ENCODE measurements at regions not wholly inside any gene's neighbourhood (a gene's known extent, or its start where the extent isn't known, plus 50 kb on each side); places are given as distances from the start of the nearest gene placed in this dataset.

DNA sequence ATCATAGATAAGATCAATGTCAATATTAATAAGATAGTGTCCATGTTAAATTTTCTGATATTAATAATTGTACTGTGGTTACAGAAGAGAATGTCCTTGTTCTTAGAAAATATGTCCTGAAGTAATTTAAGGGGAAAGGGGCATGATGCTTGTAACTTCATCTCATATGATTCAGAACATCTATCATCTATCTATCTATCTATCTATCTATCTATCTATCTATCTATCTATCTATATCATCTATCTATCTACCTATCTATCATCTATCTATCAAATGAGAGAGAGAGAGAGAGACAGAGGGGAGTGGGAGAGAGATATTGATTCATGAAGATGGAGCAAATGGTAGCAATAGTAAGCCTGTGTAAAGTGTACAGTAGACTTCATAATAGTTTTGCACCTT, 124.8 kb upstream of the FAT1 start:
- no peak overlapping the region for H3K4me3 ChIP-seq (ENCODE audit: low read depth, low read length)
- ChIA-PET CTCF (no interaction called here), POLR2A (no interaction called here)
- H3K27ac ChIP-seq (ENCODE audit: extremely low read depth, low read depth, low read length) = no peak overlapping the region
- H3K9me3 ChIP-seq (ENCODE audit: control insufficient read depth, insufficient read depth, low read depth, low read length) = no peaks in the 10 kb centered on the region
- H3K4me1 ChIP-seq (ENCODE audit: control insufficient read depth, insufficient read depth, low read length) = no peaks in the 10 kb centered on the region; the same call in 1 of the 2 replicates
- H3K36me3 ChIP-seq (ENCODE audit: control insufficient read depth in 2 of 2, insufficient read depth in 1 of 2, low read length in 2 of 2) = no peaks in the 10 kb centered on the region
- TF ChIP-seq ZNF416 (tag by site-specific recombination; IDR thresholded peaks at IDR 0.05) (no peak), KLF16 (tag by site-specific recombination; IDR thresholded peaks at IDR 0.05) (no peak), ZIC2 (tag by site-specific recombination; IDR thresholded peaks at IDR 0.05) (no peak), ZNF791 (tag by site-specific recombination; IDR thresholded peaks at IDR 0.05) (no peak)

DNA sequence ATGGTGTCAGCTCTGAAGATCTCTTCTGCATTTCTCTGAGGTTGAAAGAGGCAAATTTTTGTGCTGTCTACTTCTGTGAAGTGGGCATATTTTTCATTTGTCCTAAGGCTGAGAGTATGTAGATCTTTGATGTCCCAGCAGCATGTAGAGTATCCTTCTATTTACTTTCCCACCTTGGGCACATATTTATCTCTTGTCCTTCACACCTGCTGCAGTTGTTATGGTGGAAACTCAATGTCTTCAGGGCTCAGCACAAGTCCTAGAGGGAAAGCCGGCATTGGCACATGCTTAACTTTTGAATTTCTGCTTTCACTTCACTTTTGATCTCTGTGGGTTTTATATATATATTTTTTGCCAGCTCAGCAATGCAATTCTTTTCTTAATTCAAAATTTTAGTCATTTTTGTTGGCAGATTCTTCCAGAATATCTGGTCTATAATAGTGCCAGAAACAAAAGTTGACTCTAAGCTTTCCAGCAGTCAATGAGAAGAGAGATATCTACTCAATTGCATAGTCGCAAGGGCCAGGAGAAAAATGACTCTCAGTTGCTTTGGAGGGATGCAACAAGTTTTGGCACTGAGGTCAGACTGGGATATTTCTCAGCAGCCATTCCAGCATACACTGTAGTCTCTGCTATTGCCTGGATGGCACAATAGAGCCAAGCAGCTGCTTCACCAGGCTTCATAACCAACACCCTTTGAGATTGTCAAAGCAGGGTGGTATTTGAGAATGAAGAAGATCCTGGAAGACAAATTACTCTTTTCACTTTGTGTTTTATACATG, 127.8 kb upstream of the FAT1 start:
- POLR2A ChIA-PET = no interaction called here

DNA sequence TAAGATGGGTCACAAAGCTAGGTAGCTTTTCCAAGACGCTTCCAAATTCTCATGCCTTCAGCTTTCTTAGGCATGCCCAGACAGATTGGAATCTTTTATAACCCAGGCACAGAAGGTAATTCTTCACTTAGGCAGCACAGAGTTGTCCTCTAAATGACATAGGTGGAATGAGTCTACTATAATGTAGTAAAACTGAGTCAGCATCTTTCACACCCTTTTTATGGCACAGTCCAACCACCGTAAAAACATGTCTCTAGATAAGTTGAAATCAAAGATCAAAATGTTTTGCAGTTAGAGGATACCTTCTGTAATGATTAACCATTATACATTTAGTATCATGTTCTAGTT, 128.4 kb upstream of the FAT1 start:
- Histone ChIP-seq H3K4me1 (ENCODE audit: control insufficient read depth, insufficient read depth, low read length) (no peaks in the 10 kb centered on the region), H3K36me3 (ENCODE audit: control insufficient read depth in 2 of 2, insufficient read depth in 1 of 2, low read length in 2 of 2) (no peaks in the 10 kb centered on the region), H3K27ac (ENCODE audit: extremely low read depth, low read depth, low read length) (no peak overlapping the region), H3K4me3 (ENCODE audit: low read depth, low read length) (no peak overlapping the region), H3K9me3 (ENCODE audit: control insufficient read depth, insufficient read depth, low read depth, low read length) (no peaks in the 10 kb centered on the region)
- ChIA-PET POLR2A (no interaction called here), CTCF (no interaction called here)
- TF ChIP-seq, protein P1, sequence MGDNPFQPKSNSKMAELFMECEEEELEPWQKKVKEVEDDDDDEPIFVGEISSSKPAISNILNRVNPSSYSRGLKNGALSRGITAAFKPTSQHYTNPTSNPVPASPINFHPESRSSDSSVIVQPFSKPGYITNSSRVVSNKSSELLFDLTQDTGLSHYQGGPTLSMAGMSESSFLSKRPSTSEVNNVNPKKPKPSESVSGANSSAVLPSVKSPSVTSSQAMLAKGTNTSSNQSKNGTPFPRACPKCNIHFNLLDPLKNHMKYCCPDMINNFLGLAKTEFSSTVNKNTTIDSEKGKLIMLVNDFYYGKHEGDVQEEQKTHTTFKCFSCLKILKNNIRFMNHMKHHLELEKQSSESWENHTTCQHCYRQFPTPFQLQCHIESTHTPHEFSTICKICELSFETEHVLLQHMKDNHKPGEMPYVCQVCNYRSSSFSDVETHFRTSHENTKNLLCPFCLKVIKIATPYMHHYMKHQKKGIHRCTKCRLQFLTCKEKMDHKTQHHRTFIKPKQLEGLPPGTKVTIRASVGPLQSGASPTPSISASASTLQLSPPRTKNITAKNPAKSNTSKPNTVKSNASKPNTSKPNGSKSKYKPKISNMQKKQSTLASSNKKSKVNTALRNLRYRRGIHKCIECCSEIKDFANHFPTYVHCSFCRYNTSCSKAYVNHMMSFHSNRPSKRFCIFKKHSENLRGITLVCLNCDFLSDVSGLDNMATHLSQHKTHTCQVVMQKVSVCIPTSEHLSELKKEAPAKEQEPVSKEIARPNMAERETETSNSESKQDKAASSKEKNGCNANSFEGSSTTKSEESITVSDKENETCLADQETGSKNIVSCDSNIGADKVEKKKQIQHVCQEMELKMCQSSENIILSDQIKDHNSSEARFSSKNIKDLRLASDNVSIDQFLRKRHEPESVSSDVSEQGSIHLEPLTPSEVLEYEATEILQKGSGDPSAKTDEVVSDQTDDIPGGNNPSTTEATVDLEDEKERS (tag by site-specific recombination; IDR thresholded peaks at IDR 0.05) = no peak
- TF ChIP-seq MZF1 (tag by site-specific recombination; IDR thresholded peaks at IDR 0.05; ENCODE audit: borderline replicate concordance) (no peak), RBAK (tag by site-specific recombination; IDR thresholded peaks at IDR 0.05) (no peak), ZNF112 (tag by site-specific recombination; IDR thresholded peaks at IDR 0.05) (no peak), ZNF157 (tag by site-specific recombination; IDR thresholded peaks at IDR 0.05) (no peak), ZNF350 (tag by site-specific recombination; IDR thresholded peaks at IDR 0.05) (no peak), ZNF629 (tag by site-specific recombination; IDR thresholded peaks at IDR 0.05) (no peak), ZNF266 (tag by site-specific recombination; IDR thresholded peaks at IDR 0.05; ENCODE audit: low read depth) (no peak)
- TF ChIP-seq, protein P2, sequence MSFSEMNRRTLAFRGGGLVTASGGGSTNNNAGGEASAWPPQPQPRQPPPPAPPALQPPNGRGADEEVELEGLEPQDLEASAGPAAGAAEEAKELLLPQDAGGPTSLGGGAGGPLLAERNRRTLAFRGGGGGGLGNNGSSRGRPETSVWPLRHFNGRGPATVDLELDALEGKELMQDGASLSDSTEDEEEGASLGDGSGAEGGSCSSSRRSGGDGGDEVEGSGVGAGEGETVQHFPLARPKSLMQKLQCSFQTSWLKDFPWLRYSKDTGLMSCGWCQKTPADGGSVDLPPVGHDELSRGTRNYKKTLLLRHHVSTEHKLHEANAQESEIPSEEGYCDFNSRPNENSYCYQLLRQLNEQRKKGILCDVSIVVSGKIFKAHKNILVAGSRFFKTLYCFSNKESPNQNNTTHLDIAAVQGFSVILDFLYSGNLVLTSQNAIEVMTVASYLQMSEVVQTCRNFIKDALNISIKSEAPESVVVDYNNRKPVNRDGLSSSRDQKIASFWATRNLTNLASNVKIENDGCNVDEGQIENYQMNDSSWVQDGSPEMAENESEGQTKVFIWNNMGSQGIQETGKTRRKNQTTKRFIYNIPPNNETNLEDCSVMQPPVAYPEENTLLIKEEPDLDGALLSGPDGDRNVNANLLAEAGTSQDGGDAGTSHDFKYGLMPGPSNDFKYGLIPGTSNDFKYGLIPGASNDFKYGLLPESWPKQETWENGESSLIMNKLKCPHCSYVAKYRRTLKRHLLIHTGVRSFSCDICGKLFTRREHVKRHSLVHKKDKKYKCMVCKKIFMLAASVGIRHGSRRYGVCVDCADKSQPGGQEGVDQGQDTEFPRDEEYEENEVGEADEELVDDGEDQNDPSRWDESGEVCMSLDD (tag by site-specific recombination; IDR thresholded peaks at IDR 0.05) = no peak
- TF ChIP-seq, protein P3, sequence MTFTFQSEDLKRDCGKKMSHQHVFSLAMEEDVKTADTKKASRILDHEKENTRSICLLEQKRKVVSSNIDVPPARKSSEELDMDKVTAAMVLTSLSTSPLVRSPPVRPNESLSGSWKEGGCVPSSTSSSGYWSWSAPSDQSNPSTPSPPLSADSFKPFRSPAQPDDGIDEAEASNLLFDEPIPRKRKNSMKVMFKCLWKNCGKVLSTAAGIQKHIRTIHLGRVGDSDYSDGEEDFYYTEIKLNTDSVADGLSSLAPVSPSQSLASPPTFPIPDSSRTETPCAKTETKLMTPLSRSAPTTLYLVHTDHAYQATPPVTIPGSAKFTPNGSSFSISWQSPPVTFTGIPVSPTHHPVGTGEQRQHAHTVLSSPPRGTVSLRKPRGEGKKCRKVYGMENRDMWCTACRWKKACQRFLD (tag by site-specific recombination; IDR thresholded peaks at IDR 0.05) = no peak

More for the DNA sequence above, 127.8 kb upstream of the FAT1 start:
- Histone ChIP-seq H3K9me3 (ENCODE audit: control insufficient read depth, insufficient read depth, low read depth, low read length) (no peaks in the 10 kb centered on the region), H3K36me3 (ENCODE audit: control insufficient read depth in 2 of 2, insufficient read depth in 1 of 2, low read length in 2 of 2) (no peaks in the 10 kb centered on the region), H3K4me1 (ENCODE audit: control insufficient read depth, insufficient read depth, low read length) (no peaks in the 10 kb centered on the region), H3K27ac (ENCODE audit: extremely low read depth, low read depth, low read length) (no peak overlapping the region), H3K4me3 (ENCODE audit: low read depth, low read length) (no peak overlapping the region)
- TF ChIP-seq, protein P4, sequence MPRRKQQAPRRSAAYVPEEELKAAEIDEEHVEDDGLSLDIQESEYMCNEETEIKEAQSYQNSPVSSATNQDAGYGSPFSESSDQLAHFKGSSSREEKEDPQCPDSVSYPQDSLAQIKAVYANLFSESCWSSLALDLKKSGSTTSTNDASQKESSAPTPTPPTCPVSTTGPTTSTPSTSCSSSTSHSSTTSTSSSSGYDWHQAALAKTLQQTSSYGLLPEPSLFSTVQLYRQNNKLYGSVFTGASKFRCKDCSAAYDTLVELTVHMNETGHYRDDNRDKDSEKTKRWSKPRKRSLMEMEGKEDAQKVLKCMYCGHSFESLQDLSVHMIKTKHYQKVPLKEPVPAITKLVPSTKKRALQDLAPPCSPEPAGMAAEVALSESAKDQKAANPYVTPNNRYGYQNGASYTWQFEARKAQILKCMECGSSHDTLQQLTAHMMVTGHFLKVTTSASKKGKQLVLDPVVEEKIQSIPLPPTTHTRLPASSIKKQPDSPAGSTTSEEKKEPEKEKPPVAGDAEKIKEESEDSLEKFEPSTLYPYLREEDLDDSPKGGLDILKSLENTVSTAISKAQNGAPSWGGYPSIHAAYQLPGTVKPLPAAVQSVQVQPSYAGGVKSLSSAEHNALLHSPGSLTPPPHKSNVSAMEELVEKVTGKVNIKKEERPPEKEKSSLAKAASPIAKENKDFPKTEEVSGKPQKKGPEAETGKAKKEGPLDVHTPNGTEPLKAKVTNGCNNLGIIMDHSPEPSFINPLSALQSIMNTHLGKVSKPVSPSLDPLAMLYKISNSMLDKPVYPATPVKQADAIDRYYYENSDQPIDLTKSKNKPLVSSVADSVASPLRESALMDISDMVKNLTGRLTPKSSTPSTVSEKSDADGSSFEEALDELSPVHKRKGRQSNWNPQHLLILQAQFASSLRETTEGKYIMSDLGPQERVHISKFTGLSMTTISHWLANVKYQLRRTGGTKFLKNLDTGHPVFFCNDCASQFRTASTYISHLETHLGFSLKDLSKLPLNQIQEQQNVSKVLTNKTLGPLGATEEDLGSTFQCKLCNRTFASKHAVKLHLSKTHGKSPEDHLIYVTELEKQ (tag by site-specific recombination; IDR thresholded peaks at IDR 0.05; ENCODE audit: borderline replicate concordance) = no peak
- TF ChIP-seq SCRT2 (tag by site-specific recombination; IDR thresholded peaks at IDR 0.05) = 0 out of 2 replicates have a peak, but pooled peaks have one; percentile 13
- CTCF ChIA-PET = no interaction called here

Measured in HEK293 (cell line).